H1 (cell line): ENCODE measurements at regions not wholly inside any gene's neighbourhood (a gene's known extent, or its start where the extent isn't known, plus 50 kb on each side); places are given as distances from the start of the nearest gene placed in this dataset.

Experiments
- ASH2L ChIP-seq: fragments of 200-600, 300-600 bp; sonication (generic); IDR thresholded peaks from one replicate; pipeline ENCODE4 v1.7.1; 2017; ENCODE audit warnings: low read length
- ATF3 ChIP-seq: IDR thresholded peaks from 2 replicates; pipeline ENCODE4 v1.6.1; 2011; ENCODE audit warnings: low read depth, mild to moderate bottlenecking, low read length; ENCODE audit not compliant: insufficient read depth
- CTCF ChIP-seq, 3 experiments: IDR thresholded peaks; 1 replicate in 2 of 3; 2 replicates in 1 of 3; pipeline versions ENCODE4 v1.5.1 to v1.6.1; 2011; ENCODE audit warnings: low read length in 3 of 3, mild to moderate bottlenecking in 3 of 3, inconsistent platforms in 2 of 3, low read depth in 1 of 3, moderate library complexity in 1 of 3; ENCODE audit not compliant: insufficient read depth in 1 of 3; ENCODE audit errors: control extremely low read depth in 1 of 3
- EZH2 ChIP-seq: fragments of 200-600 bp; sonication (generic); IDR thresholded peaks from 2 replicates; pipeline ENCODE4 v1.7.1; 2012; ENCODE audit warnings: low read depth, mild to moderate bottlenecking, moderate library complexity, low read length, inconsistent platforms; ENCODE audit not compliant: severe bottlenecking
- FOSL1 ChIP-seq: IDR thresholded peaks from 2 replicates; pipeline ENCODE4 v1.6.1; 2011; ENCODE audit warnings: mild to moderate bottlenecking, low read depth, low read length, moderate library complexity; ENCODE audit not compliant: insufficient read depth
- GABPA ChIP-seq: IDR thresholded peaks from 2 replicates; pipeline ENCODE4 v1.6.1; 2011; ENCODE audit warnings: mild to moderate bottlenecking, low read length, moderate library complexity, borderline replicate concordance; ENCODE audit not compliant: insufficient read depth
- JUN ChIP-seq: IDR thresholded peaks from 2 replicates; pipeline ENCODE4 v1.6.1; 2011; ENCODE audit warnings: low read depth, mild to moderate bottlenecking, improper control_type of control experiment, low read length
- POLR2A ChIP-seq, 2 experiments: IDR thresholded peaks; 1 replicate in 1 of 2; 2 replicates in 1 of 2; pipeline ENCODE4 v1.6.1; 2011; ENCODE audit warnings: low read depth in 2 of 2, low read length in 2 of 2, mild to moderate bottlenecking in 2 of 2; ENCODE audit errors: control extremely low read depth in 1 of 2
- POLR2AphosphoS5 ChIP-seq: IDR thresholded peaks from 2 replicates; pipeline ENCODE4 v1.6.1; 2011; ENCODE audit warnings: low read depth, low read length
- POU5F1 ChIP-seq: IDR thresholded peaks from 2 replicates; pipeline ENCODE4 v1.6.1; 2011; ENCODE audit warnings: low read depth, mild to moderate bottlenecking, low read length, moderate library complexity
- SIN3A ChIP-seq, 2 experiments: IDR thresholded peaks in 1 of 2; conservative IDR thresholded peaks in 1 of 2; 2 replicates each; pipeline ENCODE4 v1.6.1; 2011 to 2012; ENCODE audit warnings: low read length in 2 of 2, improper control_type of control experiment in 1 of 2, low read depth in 1 of 2, mild to moderate bottlenecking in 1 of 2
- SP2 ChIP-seq: IDR thresholded peaks from 2 replicates; pipeline ENCODE4 v1.6.1; 2012; ENCODE audit warnings: mild to moderate bottlenecking, low read length, inconsistent platforms
- SRF ChIP-seq: IDR thresholded peaks from 2 replicates; pipeline ENCODE4 v1.6.1; 2011; ENCODE audit warnings: mild to moderate bottlenecking, low read depth, low read length, moderate library complexity
- YY1 ChIP-seq: IDR thresholded peaks from 2 replicates; pipeline ENCODE4 v1.6.1; 2011; ENCODE audit warnings: low read depth, mild to moderate bottlenecking, low read length

- TF ChIP-seq SIN3A (conservative IDR thresholded peaks at IDR 0.05 in 1 of 2, IDR thresholded peaks at IDR 0.05 in 1 of 2; ENCODE audit: low read depth in 1 of 2, low read length in 2 of 2) (no peak), CTCF (IDR thresholded peaks at IDR 0.05; ENCODE audit: control extremely low read depth in 1 of 3, insufficient read depth in 1 of 3, low read depth in 1 of 3, low read length in 3 of 3) (no peak), YY1 (no peak), ATF3 (no peak), SRF (no peak), EZH2 (no peak), ASH2L (no peak), POU5F1 (no peak), FOSL1 (no peak), POLR2AphosphoS5 (no peak), POLR2A (IDR thresholded peaks at IDR 0.05; ENCODE audit: control extremely low read depth in 1 of 2, low read depth in 2 of 2, low read length in 2 of 2) (no peak), SP2 (no peak), JUN (no peak), GABPA (no peak)
Observed at GRCh38 chr4:181661923-181662322, 581.3 kb upstream of the TENM3 start.
